Astrocyte (in vitro differentiated cells and primary cell): ENCODE measurements at regions not wholly inside any gene's neighbourhood (a gene's known extent, or its start where the extent isn't known, plus 50 kb on each side); places are given as distances from the start of the nearest gene placed in this dataset.

ENCODE experiments used
- DNase-seq: peaks from one replicate; pipeline ENCODE4 v3.0.0-alpha.2; 2010; ENCODE audit warnings: low read depth
- FAIRE-seq: peaks from 2 replicates; lab custom pipeline; 2011; peaks lifted over from hg19 to GRCh38; lab: Jason Lieb, UNC
- H2AFZ ChIP-seq: 2 replicates; pipeline ENCODE4 v1.6.0; 2012; ENCODE audit warnings: low read depth, low read length, inconsistent platforms
- H3K27ac ChIP-seq: 2 replicates; pipeline ENCODE4 v1.5.1; 2011; ENCODE audit warnings: low read depth, low read length, inconsistent platforms
- H3K27me3 ChIP-seq: 2 replicates; pipeline ENCODE4 v1.6.0; 2011; ENCODE audit warnings: low read length, inconsistent platforms; ENCODE audit not compliant: insufficient read depth
- H3K36me3 ChIP-seq: 2 replicates; pipeline ENCODE4 v1.5.1; 2011; ENCODE audit warnings: low read length, inconsistent platforms; ENCODE audit not compliant: insufficient read depth
- H3K4me1 ChIP-seq: 2 replicates; pipeline ENCODE4 v1.5.1; 2011; ENCODE audit warnings: low read length, inconsistent platforms; ENCODE audit not compliant: insufficient read depth
- H3K4me2 ChIP-seq: 2 replicates; pipeline ENCODE4 v1.6.0; 2012; ENCODE audit warnings: low read length, inconsistent platforms
- H3K4me3 ChIP-seq: 2 replicates; pipeline ENCODE4 v1.5.1; 2011; ENCODE audit warnings: low read depth, mild to moderate bottlenecking, low read length, inconsistent platforms; ENCODE audit not compliant: insufficient read depth
- H3K79me2 ChIP-seq: 2 replicates; pipeline ENCODE4 v1.6.0; 2012; ENCODE audit warnings: mild to moderate bottlenecking, low read length, inconsistent platforms; ENCODE audit not compliant: insufficient read depth
- H3K9ac ChIP-seq: 2 replicates; pipeline ENCODE4 v1.6.0; 2012; ENCODE audit warnings: mild to moderate bottlenecking, low read length, inconsistent platforms
- H3K9me3 ChIP-seq: 2 replicates; pipeline ENCODE4 v1.5.1; 2012; ENCODE audit warnings: low read depth, mild to moderate bottlenecking, low read length, inconsistent platforms; ENCODE audit not compliant: insufficient read depth
- H4K20me1 ChIP-seq: 2 replicates; pipeline ENCODE4 v1.6.0; 2012; ENCODE audit warnings: low read length, inconsistent platforms; ENCODE audit not compliant: insufficient read depth
- H3K27ac Mint-ChIP-seq: one replicate; pipeline ENCODE4 v1.8.0; 2021; ENCODE audit warnings: mild to moderate bottlenecking, mixed read lengths; ENCODE audit not compliant: unreplicated experiment
- H3K27me3 Mint-ChIP-seq: one replicate; pipeline ENCODE4 v1.8.0; 2021; ENCODE audit warnings: low read depth, mixed read lengths; ENCODE audit not compliant: unreplicated experiment
- H3K36me3 Mint-ChIP-seq: one replicate; pipeline ENCODE4 v1.8.0; 2021; ENCODE audit warnings: low read depth, mixed read lengths; ENCODE audit not compliant: unreplicated experiment
- H3K4me1 Mint-ChIP-seq: one replicate; pipeline ENCODE4 v1.8.0; 2021; ENCODE audit warnings: low read depth, mixed read lengths; ENCODE audit not compliant: unreplicated experiment
- H3K4me3 Mint-ChIP-seq: one replicate; pipeline ENCODE4 v1.8.0; 2021; ENCODE audit warnings: mild to moderate bottlenecking, moderate library complexity, mixed read lengths; ENCODE audit not compliant: unreplicated experiment
- H3K9me3 Mint-ChIP-seq: one replicate; pipeline ENCODE4 v1.8.0; 2021; ENCODE audit warnings: mild to moderate bottlenecking, mixed read lengths; ENCODE audit not compliant: unreplicated experiment
- EZH2 ChIP-seq: IDR thresholded peaks from 2 replicates; pipeline ENCODE4 v1.6.1; 2012; ENCODE audit warnings: mild to moderate bottlenecking, low read length, inconsistent platforms; ENCODE audit not compliant: insufficient read depth
- TF ChIP-seq, protein P1 (sequence below): IDR thresholded peaks from 2 replicates; pipeline ENCODE4 v1.5.1; 2011; ENCODE audit warnings: low read depth, mild to moderate bottlenecking, inconsistent platforms, low read length, moderate library complexity; ENCODE audit not compliant: insufficient read depth

GRCh38 chr16:64109241-64109640, 1012.6 kb downstream of the CDH11 start:
- Histone ChIP-seq H3K4me1 (no peaks in the 10 kb centered on the region), H3K4me2 (no peak overlapping the region), H3K79me2 (no peaks in the 10 kb centered on the region), H4K20me1 (no peaks in the 10 kb centered on the region), H3K36me3 (no peaks in the 10 kb centered on the region), H3K27ac (no peak overlapping the region), H3K9me3 (no peaks in the 10 kb centered on the region), H3K4me3 (no peak overlapping the region), H3K27me3 (no peaks in the 10 kb centered on the region), H3K9ac (no peak overlapping the region), H2AFZ (no peak overlapping the region)
- no peak overlapping the region for H3K27ac Mint-ChIP-seq
- H3K27me3 Mint-ChIP-seq, result no peaks in the 10 kb centered on the region
- no peaks in the 10 kb centered on the region for H3K4me1 Mint-ChIP-seq
- no peak overlapping the region for H3K4me3 Mint-ChIP-seq
- FAIRE-seq (peak; percentile 55), DNase-seq (no peak)
- TF ChIP-seq, protein P1, sequence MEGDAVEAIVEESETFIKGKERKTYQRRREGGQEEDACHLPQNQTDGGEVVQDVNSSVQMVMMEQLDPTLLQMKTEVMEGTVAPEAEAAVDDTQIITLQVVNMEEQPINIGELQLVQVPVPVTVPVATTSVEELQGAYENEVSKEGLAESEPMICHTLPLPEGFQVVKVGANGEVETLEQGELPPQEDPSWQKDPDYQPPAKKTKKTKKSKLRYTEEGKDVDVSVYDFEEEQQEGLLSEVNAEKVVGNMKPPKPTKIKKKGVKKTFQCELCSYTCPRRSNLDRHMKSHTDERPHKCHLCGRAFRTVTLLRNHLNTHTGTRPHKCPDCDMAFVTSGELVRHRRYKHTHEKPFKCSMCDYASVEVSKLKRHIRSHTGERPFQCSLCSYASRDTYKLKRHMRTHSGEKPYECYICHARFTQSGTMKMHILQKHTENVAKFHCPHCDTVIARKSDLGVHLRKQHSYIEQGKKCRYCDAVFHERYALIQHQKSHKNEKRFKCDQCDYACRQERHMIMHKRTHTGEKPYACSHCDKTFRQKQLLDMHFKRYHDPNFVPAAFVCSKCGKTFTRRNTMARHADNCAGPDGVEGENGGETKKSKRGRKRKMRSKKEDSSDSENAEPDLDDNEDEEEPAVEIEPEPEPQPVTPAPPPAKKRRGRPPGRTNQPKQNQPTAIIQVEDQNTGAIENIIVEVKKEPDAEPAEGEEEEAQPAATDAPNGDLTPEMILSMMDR, result no peak
- no peak for TF ChIP-seq EZH2
- H3K9me3 Mint-ChIP-seq, result no peaks in the 10 kb centered on the region
- H3K36me3 Mint-ChIP-seq, result no peaks in the 10 kb centered on the region

GRCh38 chr16:64102654-64103053, 1019.2 kb downstream of the CDH11 start:
- Histone ChIP-seq H3K36me3 (no peaks in the 10 kb centered on the region), H3K4me1 (no peaks in the 10 kb centered on the region), H3K9me3 (no peaks in the 10 kb centered on the region), H3K9ac (no peak overlapping the region), H3K4me3 (no peak overlapping the region), H3K4me2 (no peak overlapping the region), H4K20me1 (no peaks in the 10 kb centered on the region), H3K27me3 (no peaks in the 10 kb centered on the region), H3K79me2 (no peaks in the 10 kb centered on the region), H3K27ac (no peak overlapping the region), H2AFZ (no peak overlapping the region)
- FAIRE-seq (no peak), DNase-seq (no peak)
- H3K27me3 Mint-ChIP-seq, result no peaks in the 10 kb centered on the region
- no peaks in the 10 kb centered on the region for H3K4me1 Mint-ChIP-seq
- no peak overlapping the region for H3K27ac Mint-ChIP-seq
- peaks cover 2% of the 10 kb centered on the region for H3K9me3 Mint-ChIP-seq
- no peak overlapping the region for H3K4me3 Mint-ChIP-seq
- TF ChIP-seq, protein P1, result no peak
- no peak for TF ChIP-seq EZH2
- no peaks in the 10 kb centered on the region for H3K36me3 Mint-ChIP-seq

GRCh38 chr16:64098451-64098850, 1023.4 kb downstream of the CDH11 start:
- no peak overlapping the region for H2AFZ ChIP-seq
- no peak overlapping the region for H3K9ac ChIP-seq
- Mint-ChIP-seq H3K27ac (no peak overlapping the region), H3K36me3 (no peaks in the 10 kb centered on the region), H3K4me1 (peaks cover 6% of the 10 kb centered on the region), H3K9me3 (peaks cover 12% of the 10 kb centered on the region), H3K27me3 (no peaks in the 10 kb centered on the region), H3K4me3 (no peak overlapping the region)
- H4K20me1 ChIP-seq, result no peaks in the 10 kb centered on the region
- TF ChIP-seq EZH2, result no peak
- TF ChIP-seq, protein P1, result no peak
- no peak overlapping the region for H3K27ac ChIP-seq
- H3K9me3 ChIP-seq, result no peaks in the 10 kb centered on the region
- H3K79me2 ChIP-seq, result no peaks in the 10 kb centered on the region
- DNase-seq (no peak), FAIRE-seq (no peak)
- H3K4me3 ChIP-seq, result no peak overlapping the region
- H3K4me1 ChIP-seq, result no peaks in the 10 kb centered on the region
- no peaks in the 10 kb centered on the region for H3K27me3 ChIP-seq
- H3K36me3 ChIP-seq, result no peaks in the 10 kb centered on the region
- no peak overlapping the region for H3K4me2 ChIP-seq
